OCI-LY7 (cell line): ENCODE measurements at regions not wholly inside any gene's neighbourhood (a gene's known extent, or its start where the extent isn't known, plus 50 kb on each side); places are given as distances from the start of the nearest gene placed in this dataset.

Experiments
- BruUV-seq: library from RNA; stranded (reverse); fragments of 400-500 nt; replicated peaks from 2 replicates; lab custom pipeline; 2021; lab: Mats Ljungman, UMichigan
- CTCF ChIA-PET: fragments of 300-600 bp; sonication (Branson Sonifier 250); formaldehyde crosslinking; loops from one replicate; lab custom pipeline; 2022; ENCODE audit warnings: antibody characterized with exemption; ENCODE audit not compliant: unreplicated experiment; lab: Charles Lee
- POLR2A ChIA-PET: fragments of 300-600 bp; sonication (Branson Sonifier 250); formaldehyde crosslinking; loops from one replicate; lab custom pipeline; 2022; ENCODE audit warnings: antibody characterized with exemption; lab: Charles Lee
- DNase-seq: peaks from one replicate; pipeline ENCODE4 v3.0.0-alpha.2; 2015; ENCODE audit warnings: low spot score
- H2AFZ ChIP-seq: fragments of 200-600 bp; sonication (generic), shearing (Covaris generic); 2 replicates; pipeline ENCODE4 v1.6.1; 2014; ENCODE audit warnings: mild to moderate bottlenecking, antibody characterized with exemption, low read length, moderate library complexity
- H3K27ac ChIP-seq: fragments of 200-600 bp; sonication (generic); 2 replicates; pipeline ENCODE4 v1.5.1; 2014; ENCODE audit warnings: mixed run types, low read depth, mild to moderate bottlenecking, moderate library complexity, low read length, inconsistent platforms; ENCODE audit not compliant: poor library complexity, severe bottlenecking
- H3K36me3 ChIP-seq: fragments of 200-600 bp; sonication (generic); 2 replicates; pipeline ENCODE4 v1.6.1; 2014; ENCODE audit warnings: mild to moderate bottlenecking, antibody characterized with exemption, low read length, moderate library complexity, mixed read lengths; ENCODE audit not compliant: insufficient read depth
- H3K4me1 ChIP-seq: fragments of 200-600 bp; sonication (generic); 2 replicates; pipeline ENCODE4 v1.5.1; 2014; ENCODE audit warnings: mild to moderate bottlenecking, low read length; ENCODE audit not compliant: insufficient read depth, poor library complexity, severe bottlenecking
- H3K4me2 ChIP-seq: fragments of 200-600 bp; sonication (generic); 2 replicates; pipeline ENCODE4 v1.6.1; 2014; ENCODE audit warnings: mild to moderate bottlenecking, low read length
- H3K4me3 ChIP-seq: fragments of 200-600 bp; sonication (generic); 2 replicates; pipeline ENCODE4 v1.5.1; 2014; ENCODE audit warnings: mild to moderate bottlenecking, low read depth, low read length; ENCODE audit not compliant: poor library complexity, severe bottlenecking
- H3K79me2 ChIP-seq: fragments of 200-600 bp; sonication (generic); 2 replicates; pipeline ENCODE4 v1.6.1; 2016; ENCODE audit warnings: low read depth, mild to moderate bottlenecking, low read length, moderate library complexity, mixed read lengths; ENCODE audit not compliant: insufficient read depth
- H3K9me2 ChIP-seq: fragments of 200-600 bp; sonication (generic); 2 replicates; pipeline ENCODE4 v1.6.1; 2016; ENCODE audit warnings: mild to moderate bottlenecking, low read length, mixed read lengths; ENCODE audit not compliant: insufficient read depth
- H3K9me3 ChIP-seq: fragments of 200-600 bp; sonication (generic); 2 replicates; pipeline ENCODE4 v1.6.1; 2014; ENCODE audit warnings: mild to moderate bottlenecking, mixed run types, low read length, mixed read lengths
- H4K20me1 ChIP-seq: fragments of 200-600 bp; sonication (generic); 2 replicates; pipeline ENCODE4 v1.6.1; 2014; ENCODE audit warnings: mild to moderate bottlenecking, antibody characterized with exemption, low read length, moderate library complexity, mixed read lengths; ENCODE audit not compliant: insufficient read depth
- EZH2phosphoT487 ChIP-seq: fragments of 200-600 bp; sonication (generic); IDR thresholded peaks from 2 replicates; pipeline ENCODE4 v1.6.1; 2018; ENCODE audit warnings: low read depth, borderline replicate concordance, mild to moderate bottlenecking, mixed run types, antibody characterized with exemption, low read length, moderate library complexity, mixed read lengths
- intact Hi-C: fragments of 100-400 bp; cut with micrococcal nuclease; formaldehyde crosslinking; loops from one replicate; pipeline ENCODE4 v1.10.0; 2022; ENCODE audit not compliant: unreplicated experiment
- TF ChIP-seq, protein P1 (sequence below): fragments of 200-600 bp; sonication (generic); conservative IDR thresholded peaks from 2 replicates; pipeline ENCODE4 v1.5.1; 2014; ENCODE audit warnings: mild to moderate bottlenecking, antibody characterized with exemption, low read length, moderate library complexity, mixed read lengths

DNA sequence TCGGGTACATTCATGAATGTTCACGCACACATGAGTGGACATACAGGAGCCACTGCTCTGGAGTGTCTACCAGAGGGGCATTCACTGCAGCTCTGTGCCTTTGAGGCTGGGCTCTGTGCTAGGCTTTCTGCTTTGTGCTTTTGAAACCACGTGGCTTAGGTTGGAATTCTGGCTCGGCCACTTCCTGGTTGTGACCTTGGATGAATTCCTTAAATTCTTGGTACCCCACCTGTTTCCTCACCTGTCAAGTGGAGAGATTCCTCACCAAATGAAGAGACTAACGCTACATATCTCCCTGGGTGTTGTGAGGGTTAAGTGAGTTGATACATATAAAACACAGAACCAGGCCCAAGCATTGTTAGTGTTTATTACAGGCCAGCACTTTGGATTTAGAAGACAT lies 842.8 kb downstream of the VRK1 start:
- no TSS peak for BruUV-seq
- Histone ChIP-seq H3K79me2 (no peaks in the 10 kb centered on the region), H3K9me2 (no peaks in the 10 kb centered on the region), H3K4me2 (no peak overlapping the region), H4K20me1 (no peaks in the 10 kb centered on the region), H3K4me1 (no peaks in the 10 kb centered on the region), H3K9me3 (no peaks in the 10 kb centered on the region), H2AFZ (no peak overlapping the region), H3K4me3 (no peak overlapping the region), H3K27ac (no peak overlapping the region), H3K36me3 (no peaks in the 10 kb centered on the region)
- TF ChIP-seq, protein P1, sequence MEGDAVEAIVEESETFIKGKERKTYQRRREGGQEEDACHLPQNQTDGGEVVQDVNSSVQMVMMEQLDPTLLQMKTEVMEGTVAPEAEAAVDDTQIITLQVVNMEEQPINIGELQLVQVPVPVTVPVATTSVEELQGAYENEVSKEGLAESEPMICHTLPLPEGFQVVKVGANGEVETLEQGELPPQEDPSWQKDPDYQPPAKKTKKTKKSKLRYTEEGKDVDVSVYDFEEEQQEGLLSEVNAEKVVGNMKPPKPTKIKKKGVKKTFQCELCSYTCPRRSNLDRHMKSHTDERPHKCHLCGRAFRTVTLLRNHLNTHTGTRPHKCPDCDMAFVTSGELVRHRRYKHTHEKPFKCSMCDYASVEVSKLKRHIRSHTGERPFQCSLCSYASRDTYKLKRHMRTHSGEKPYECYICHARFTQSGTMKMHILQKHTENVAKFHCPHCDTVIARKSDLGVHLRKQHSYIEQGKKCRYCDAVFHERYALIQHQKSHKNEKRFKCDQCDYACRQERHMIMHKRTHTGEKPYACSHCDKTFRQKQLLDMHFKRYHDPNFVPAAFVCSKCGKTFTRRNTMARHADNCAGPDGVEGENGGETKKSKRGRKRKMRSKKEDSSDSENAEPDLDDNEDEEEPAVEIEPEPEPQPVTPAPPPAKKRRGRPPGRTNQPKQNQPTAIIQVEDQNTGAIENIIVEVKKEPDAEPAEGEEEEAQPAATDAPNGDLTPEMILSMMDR, result no peak
- no peak for TF ChIP-seq EZH2phosphoT487
- DNase-seq, result no peak
- ChIA-PET POLR2A (no interaction called here), CTCF (no interaction called here)
- intact Hi-C loops, result no loop called here

- no peak overlapping the region for H3K4me2 ChIP-seq
- no peaks in the 10 kb centered on the region for H3K4me1 ChIP-seq
- H3K79me2 ChIP-seq, result no peaks in the 10 kb centered on the region
- ChIA-PET POLR2A (no interaction called here), CTCF (no interaction called here)
- H3K27ac ChIP-seq, result no peak overlapping the region
- no peaks in the 10 kb centered on the region for H4K20me1 ChIP-seq
- intact Hi-C loops, result no loop called here
- no TSS peak for BruUV-seq
- no peak for DNase-seq
- no peak overlapping the region for H3K4me3 ChIP-seq
- H3K9me2 ChIP-seq, result no peaks in the 10 kb centered on the region
- H3K9me3 ChIP-seq, result no peaks in the 10 kb centered on the region
- TF ChIP-seq EZH2phosphoT487, result no peak
- TF ChIP-seq, protein P1, result no peak
- no peak overlapping the region for H2AFZ ChIP-seq
- no peaks in the 10 kb centered on the region for H3K36me3 ChIP-seq
Measured at GRCh38 chr14:97641827-97642226, 844.6 kb downstream of the VRK1 start.

GRCh38 chr14:97642631-97643030 lies 845.4 kb downstream of the VRK1 start:
- Histone ChIP-seq H4K20me1 (no peaks in the 10 kb centered on the region), H3K9me3 (no peaks in the 10 kb centered on the region), H3K36me3 (no peaks in the 10 kb centered on the region), H3K79me2 (no peaks in the 10 kb centered on the region), H3K4me3 (no peak overlapping the region), H3K27ac (no peak overlapping the region), H3K9me2 (no peaks in the 10 kb centered on the region), H2AFZ (no peak overlapping the region), H3K4me2 (no peak overlapping the region), H3K4me1 (no peaks in the 10 kb centered on the region)
- POLR2A ChIA-PET, result interaction anchor here (0.6 kb wide), 1 partner anchor 57 kb away, joined by 6 read pairs; no protein-coding TSS in a partner anchor
- TF ChIP-seq, protein P1, result no peak
- TF ChIP-seq EZH2phosphoT487, result no peak
- CTCF ChIA-PET, result no interaction called here
- BruUV-seq, result no TSS peak
- no peak for DNase-seq
- intact Hi-C loops, result no loop called here
